ENCODE measurements at regions not wholly inside any gene's neighbourhood (a gene's known extent, or its start where the extent isn't known, plus 50 kb on each side); places are given as distances from the start of the nearest gene placed in this dataset.

DNA sequence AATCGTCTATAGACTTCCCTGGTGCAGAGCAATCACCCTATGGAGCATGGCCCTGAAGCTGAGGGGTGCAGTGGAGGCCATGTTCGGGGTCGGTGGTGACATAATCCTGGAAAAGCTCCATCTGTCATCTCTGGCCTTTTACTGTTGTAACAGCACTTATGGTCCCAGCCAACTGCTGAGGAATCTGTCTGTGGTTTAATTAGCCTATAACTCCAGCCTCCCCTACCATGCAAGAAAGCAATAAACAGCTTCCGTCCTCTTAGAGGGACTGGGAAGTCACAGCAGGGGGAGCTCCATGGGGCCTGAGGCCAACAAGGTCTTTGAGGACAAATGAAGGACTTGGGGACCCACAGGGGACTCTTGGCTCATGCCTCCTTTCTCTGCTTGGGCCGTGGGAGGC, 159.1 kb upstream of the NECTIN1 start:
- ChIA-PET SMC1A (ENCODE audit: uncharacterized antibody, unreplicated experiment) (interaction anchor here (1.2 kb wide), 1 partner anchor 15 kb away, joined by 3 read pairs; no protein-coding TSS in a partner anchor), RAD21 (ENCODE audit: unreplicated experiment) (no interaction called here), POLR2A (no interaction called here), CTCF (interaction anchor here (1.4 kb wide), 1 partner anchor 9 kb away, joined by 3 read pairs; no protein-coding TSS in a partner anchor)
- ATAC-seq: no peak
- no peaks in the 10 kb centered on the region for H3K79me2 ChIP-seq (ENCODE audit: control insufficient read depth, insufficient read depth, low read length)
- intact Hi-C loops (cut with micrococcal nuclease; ENCODE audit: unreplicated experiment) (no loop called here), in situ Hi-C loops (cut with MboI) (no loop called here)
- H3K4me1 ChIP-seq (ENCODE audit: control insufficient read depth, insufficient read depth, low read length): no peaks in the 10 kb centered on the region
- TF ChIP-seq HDAC2 (IDR thresholded peaks at IDR 0.05) (no peak), HDAC6 (IDR thresholded peaks at IDR 0.05; ENCODE audit: unreplicated experiment) (no peak), SMC3 (IDR thresholded peaks at IDR 0.05; ENCODE audit: borderline replicate concordance, low read length) (no peak), TBL1XR1 (IDR thresholded peaks at IDR 0.05; ENCODE audit: low read depth, low read length) (no peak), NBN (IDR thresholded peaks at IDR 0.05) (no peak), CHD2 (IDR thresholded peaks at IDR 0.05; ENCODE audit: borderline replicate concordance, low read depth, low read length) (no peak), PML (IDR thresholded peaks at IDR 0.05; ENCODE audit: low read length) (no peak), ZSCAN29 (IDR thresholded peaks at IDR 0.05) (no peak), FOXK2 (IDR thresholded peaks at IDR 0.05) (no peak), TCF12 (IDR thresholded peaks at IDR 0.05; ENCODE audit: low read depth, low read length) (no peak), RELA (IDR thresholded peaks at IDR 0.05; ENCODE audit: borderline replicate concordance, partially characterized antibody) (no peak), JUND (IDR thresholded peaks at IDR 0.05; ENCODE audit: low read depth, low read length) (no peak)
- TF ChIP-seq, protein P1, sequence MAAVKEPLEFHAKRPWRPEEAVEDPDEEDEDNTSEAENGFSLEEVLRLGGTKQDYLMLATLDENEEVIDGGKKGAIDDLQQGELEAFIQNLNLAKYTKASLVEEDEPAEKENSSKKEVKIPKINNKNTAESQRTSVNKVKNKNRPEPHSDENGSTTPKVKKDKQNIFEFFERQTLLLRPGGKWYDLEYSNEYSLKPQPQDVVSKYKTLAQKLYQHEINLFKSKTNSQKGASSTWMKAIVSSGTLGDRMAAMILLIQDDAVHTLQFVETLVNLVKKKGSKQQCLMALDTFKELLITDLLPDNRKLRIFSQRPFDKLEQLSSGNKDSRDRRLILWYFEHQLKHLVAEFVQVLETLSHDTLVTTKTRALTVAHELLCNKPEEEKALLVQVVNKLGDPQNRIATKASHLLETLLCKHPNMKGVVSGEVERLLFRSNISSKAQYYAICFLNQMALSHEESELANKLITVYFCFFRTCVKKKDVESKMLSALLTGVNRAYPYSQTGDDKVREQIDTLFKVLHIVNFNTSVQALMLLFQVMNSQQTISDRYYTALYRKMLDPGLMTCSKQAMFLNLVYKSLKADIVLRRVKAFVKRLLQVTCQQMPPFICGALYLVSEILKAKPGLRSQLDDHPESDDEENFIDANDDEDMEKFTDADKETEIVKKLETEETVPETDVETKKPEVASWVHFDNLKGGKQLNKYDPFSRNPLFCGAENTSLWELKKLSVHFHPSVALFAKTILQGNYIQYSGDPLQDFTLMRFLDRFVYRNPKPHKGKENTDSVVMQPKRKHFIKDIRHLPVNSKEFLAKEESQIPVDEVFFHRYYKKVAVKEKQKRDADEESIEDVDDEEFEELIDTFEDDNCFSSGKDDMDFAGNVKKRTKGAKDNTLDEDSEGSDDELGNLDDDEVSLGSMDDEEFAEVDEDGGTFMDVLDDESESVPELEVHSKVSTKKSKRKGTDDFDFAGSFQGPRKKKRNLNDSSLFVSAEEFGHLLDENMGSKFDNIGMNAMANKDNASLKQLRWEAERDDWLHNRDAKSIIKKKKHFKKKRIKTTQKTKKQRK (IDR thresholded peaks at IDR 0.05; ENCODE audit: low read depth, low read length): no peak
- TF ChIP-seq, protein P2, sequence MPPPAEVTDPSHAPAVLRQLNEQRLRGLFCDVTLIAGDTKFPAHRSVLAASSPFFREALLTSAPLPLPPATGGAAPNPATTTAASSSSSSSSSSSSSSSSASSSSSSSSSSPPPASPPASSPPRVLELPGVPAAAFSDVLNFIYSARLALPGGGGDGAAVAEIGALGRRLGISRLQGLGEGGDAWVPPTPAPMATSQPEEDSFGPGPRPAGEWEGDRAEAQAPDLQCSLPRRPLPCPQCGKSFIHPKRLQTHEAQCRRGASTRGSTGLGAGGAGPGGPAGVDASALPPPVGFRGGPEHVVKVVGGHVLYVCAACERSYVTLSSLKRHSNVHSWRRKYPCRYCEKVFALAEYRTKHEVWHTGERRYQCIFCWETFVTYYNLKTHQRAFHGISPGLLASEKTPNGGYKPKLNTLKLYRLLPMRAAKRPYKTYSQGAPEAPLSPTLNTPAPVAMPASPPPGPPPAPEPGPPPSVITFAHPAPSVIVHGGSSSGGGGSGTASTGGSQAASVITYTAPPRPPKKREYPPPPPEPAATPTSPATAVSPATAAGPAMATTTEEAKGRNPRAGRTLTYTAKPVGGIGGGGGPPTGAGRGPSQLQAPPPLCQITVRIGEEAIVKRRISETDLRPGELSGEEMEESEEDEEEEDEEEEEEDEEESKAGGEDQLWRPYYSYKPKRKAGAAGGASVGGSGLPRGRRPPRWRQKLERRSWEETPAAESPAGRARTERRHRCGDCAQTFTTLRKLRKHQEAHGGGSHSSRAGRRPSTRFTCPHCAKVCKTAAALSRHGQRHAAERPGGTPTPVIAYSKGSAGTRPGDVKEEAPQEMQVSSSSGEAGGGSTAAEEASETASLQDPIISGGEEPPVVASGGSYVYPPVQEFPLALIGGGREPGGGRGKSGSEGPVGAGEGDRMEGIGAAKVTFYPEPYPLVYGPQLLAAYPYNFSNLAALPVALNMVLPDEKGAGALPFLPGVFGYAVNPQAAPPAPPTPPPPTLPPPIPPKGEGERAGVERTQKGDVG (CRISPR knock-in tag; IDR thresholded peaks at IDR 0.05): no peak
- TF ChIP-seq, protein P3, sequence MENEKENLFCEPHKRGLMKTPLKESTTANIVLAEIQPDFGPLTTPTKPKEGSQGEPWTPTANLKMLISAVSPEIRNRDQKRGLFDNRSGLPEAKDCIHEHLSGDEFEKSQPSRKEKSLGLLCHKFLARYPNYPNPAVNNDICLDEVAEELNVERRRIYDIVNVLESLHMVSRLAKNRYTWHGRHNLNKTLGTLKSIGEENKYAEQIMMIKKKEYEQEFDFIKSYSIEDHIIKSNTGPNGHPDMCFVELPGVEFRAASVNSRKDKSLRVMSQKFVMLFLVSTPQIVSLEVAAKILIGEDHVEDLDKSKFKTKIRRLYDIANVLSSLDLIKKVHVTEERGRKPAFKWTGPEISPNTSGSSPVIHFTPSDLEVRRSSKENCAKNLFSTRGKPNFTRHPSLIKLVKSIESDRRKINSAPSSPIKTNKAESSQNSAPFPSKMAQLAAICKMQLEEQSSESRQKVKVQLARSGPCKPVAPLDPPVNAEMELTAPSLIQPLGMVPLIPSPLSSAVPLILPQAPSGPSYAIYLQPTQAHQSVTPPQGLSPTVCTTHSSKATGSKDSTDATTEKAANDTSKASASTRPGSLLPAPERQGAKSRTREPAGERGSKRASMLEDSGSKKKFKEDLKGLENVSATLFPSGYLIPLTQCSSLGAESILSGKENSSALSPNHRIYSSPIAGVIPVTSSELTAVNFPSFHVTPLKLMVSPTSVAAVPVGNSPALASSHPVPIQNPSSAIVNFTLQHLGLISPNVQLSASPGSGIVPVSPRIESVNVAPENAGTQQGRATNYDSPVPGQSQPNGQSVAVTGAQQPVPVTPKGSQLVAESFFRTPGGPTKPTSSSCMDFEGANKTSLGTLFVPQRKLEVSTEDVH (IDR thresholded peaks at IDR 0.05; ENCODE audit: low read depth, partially characterized antibody): no peak
- no TSS peak for BruUV-seq (replicated peaks)
- H3K36me3 ChIP-seq (ENCODE audit: control insufficient read depth in 2 of 2, insufficient read depth in 2 of 2, low read length in 1 of 2): no peaks in the 10 kb centered on the region
- no peak overlapping the region for H3K9ac ChIP-seq (ENCODE audit: control insufficient read depth, insufficient read depth, low read length)
- H2AFZ ChIP-seq (ENCODE audit: control insufficient read depth, low read depth, low read length): no peak overlapping the region
- H3K27ac ChIP-seq (ENCODE audit: control insufficient read depth, insufficient read depth): no peak overlapping the region
- no peaks in the 10 kb centered on the region for H3K9me3 ChIP-seq (replicated peaks; ENCODE audit: control insufficient read depth, insufficient read depth, low read length)
- FAIRE-seq: no peak
- H3K4me2 ChIP-seq (ENCODE audit: control insufficient read depth, insufficient read depth): no peak overlapping the region
- peaks cover 3% of the 10 kb centered on the region in 2 experiments; a peak in 3 of 4 replicates for H3K27me3 ChIP-seq (replicated peaks in 1 of 2; ENCODE audit: control insufficient read depth in 2 of 2, insufficient read depth in 2 of 2, low read length in 1 of 2)
- no peak for DNase-seq (ENCODE audit: low read depth, low spot score)
- no peak overlapping the region for H3K4me3 ChIP-seq
- WGBS (ENCODE audit: insufficient coverage, insufficient replicate concordance, low lambda C conversion rate, missing lambda C conversion rate): 22% methylated on average over 5 of the region's 5 CpGs
- H4K20me1 ChIP-seq (ENCODE audit: control insufficient read depth, insufficient read depth): no peaks in the 10 kb centered on the region
